ENCODE measurements at regions not wholly inside any gene's neighbourhood (a gene's known extent, or its start where the extent isn't known, plus 50 kb on each side); places are given as distances from the start of the nearest gene placed in this dataset.

GRCh38 chr5:121377461-121377860 lies 474.2 kb upstream of the FTMT start:
- H3K36me3 ChIP-seq (ENCODE audit: insufficient read depth, low read length) = no peaks in the 10 kb centered on the region
- TF ChIP-seq, protein P1, sequence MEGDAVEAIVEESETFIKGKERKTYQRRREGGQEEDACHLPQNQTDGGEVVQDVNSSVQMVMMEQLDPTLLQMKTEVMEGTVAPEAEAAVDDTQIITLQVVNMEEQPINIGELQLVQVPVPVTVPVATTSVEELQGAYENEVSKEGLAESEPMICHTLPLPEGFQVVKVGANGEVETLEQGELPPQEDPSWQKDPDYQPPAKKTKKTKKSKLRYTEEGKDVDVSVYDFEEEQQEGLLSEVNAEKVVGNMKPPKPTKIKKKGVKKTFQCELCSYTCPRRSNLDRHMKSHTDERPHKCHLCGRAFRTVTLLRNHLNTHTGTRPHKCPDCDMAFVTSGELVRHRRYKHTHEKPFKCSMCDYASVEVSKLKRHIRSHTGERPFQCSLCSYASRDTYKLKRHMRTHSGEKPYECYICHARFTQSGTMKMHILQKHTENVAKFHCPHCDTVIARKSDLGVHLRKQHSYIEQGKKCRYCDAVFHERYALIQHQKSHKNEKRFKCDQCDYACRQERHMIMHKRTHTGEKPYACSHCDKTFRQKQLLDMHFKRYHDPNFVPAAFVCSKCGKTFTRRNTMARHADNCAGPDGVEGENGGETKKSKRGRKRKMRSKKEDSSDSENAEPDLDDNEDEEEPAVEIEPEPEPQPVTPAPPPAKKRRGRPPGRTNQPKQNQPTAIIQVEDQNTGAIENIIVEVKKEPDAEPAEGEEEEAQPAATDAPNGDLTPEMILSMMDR (IDR thresholded peaks at IDR 0.05; ENCODE audit: extremely low read depth, low read depth, low read length) = no peak
- H3K27me3 ChIP-seq (ENCODE audit: insufficient read depth, low read length) = no peaks in the 10 kb centered on the region
- no peak for DNase-seq (ENCODE audit: insufficient read length, low spot score, missing footprints)
- H2AFZ ChIP-seq (ENCODE audit: low read length) = no peak overlapping the region
- no peak overlapping the region for H3K4me2 ChIP-seq (ENCODE audit: insufficient read depth, low read length)
- H4K20me1 ChIP-seq (ENCODE audit: insufficient read depth, low read length) = no peaks in the 10 kb centered on the region
- no peaks in the 10 kb centered on the region for H3K79me2 ChIP-seq (ENCODE audit: insufficient read depth, low read length)
- no peaks in the 10 kb centered on the region for H3K9me3 ChIP-seq (ENCODE audit: low read depth, low read length)
- no peak overlapping the region for H3K27ac ChIP-seq (ENCODE audit: low read depth, low read length)
- no peaks in the 10 kb centered on the region for H3K4me1 ChIP-seq (ENCODE audit: insufficient read depth, low read length)
- H3K4me3 ChIP-seq (ENCODE audit: insufficient read depth, low read length) = no peak overlapping the region

- Histone ChIP-seq H4K20me1 (ENCODE audit: insufficient read depth, low read length) (no peaks in the 10 kb centered on the region), H3K27me3 (ENCODE audit: insufficient read depth, low read length) (no peaks in the 10 kb centered on the region), H2AFZ (ENCODE audit: low read length) (no peak overlapping the region), H3K27ac (ENCODE audit: low read depth, low read length) (no peak overlapping the region), H3K4me2 (ENCODE audit: insufficient read depth, low read length) (no peak overlapping the region), H3K4me3 (ENCODE audit: insufficient read depth, low read length) (no peak overlapping the region), H3K9me3 (ENCODE audit: low read depth, low read length) (no peaks in the 10 kb centered on the region), H3K36me3 (ENCODE audit: insufficient read depth, low read length) (no peaks in the 10 kb centered on the region), H3K4me1 (ENCODE audit: insufficient read depth, low read length) (no peaks in the 10 kb centered on the region), H3K79me2 (ENCODE audit: insufficient read depth, low read length) (no peaks in the 10 kb centered on the region)
- TF ChIP-seq, protein P1 (IDR thresholded peaks at IDR 0.05; ENCODE audit: extremely low read depth, low read depth, low read length) = no peak
- DNase-seq (ENCODE audit: insufficient read length, low spot score, missing footprints) = no peak
Observed at GRCh38 chr5:121378046-121378445, 473.6 kb upstream of the FTMT start.

- Histone ChIP-seq H2AFZ (ENCODE audit: low read length) (no peak overlapping the region), H3K9me3 (ENCODE audit: low read depth, low read length) (no peaks in the 10 kb centered on the region), H3K4me2 (ENCODE audit: insufficient read depth, low read length) (no peak overlapping the region), H3K79me2 (ENCODE audit: insufficient read depth, low read length) (no peaks in the 10 kb centered on the region), H3K4me3 (ENCODE audit: insufficient read depth, low read length) (no peak overlapping the region), H3K36me3 (ENCODE audit: insufficient read depth, low read length) (no peaks in the 10 kb centered on the region), H3K27me3 (ENCODE audit: insufficient read depth, low read length) (no peaks in the 10 kb centered on the region), H4K20me1 (ENCODE audit: insufficient read depth, low read length) (no peaks in the 10 kb centered on the region), H3K27ac (ENCODE audit: low read depth, low read length) (no peak overlapping the region), H3K4me1 (ENCODE audit: insufficient read depth, low read length) (no peaks in the 10 kb centered on the region)
- DNase-seq (ENCODE audit: insufficient read length, low spot score, missing footprints) = no peak
- TF ChIP-seq, protein P1 (IDR thresholded peaks at IDR 0.05; ENCODE audit: extremely low read depth, low read depth, low read length) = no peak
Observed at GRCh38 chr5:121378559-121379359, 472.9 kb upstream of the FTMT start.

GRCh38 chr5:121380066-121380465 lies 471.6 kb upstream of the FTMT start:
- Histone ChIP-seq H4K20me1 (ENCODE audit: insufficient read depth, low read length) (no peaks in the 10 kb centered on the region), H3K79me2 (ENCODE audit: insufficient read depth, low read length) (no peaks in the 10 kb centered on the region), H2AFZ (ENCODE audit: low read length) (no peak overlapping the region), H3K9me3 (ENCODE audit: low read depth, low read length) (no peaks in the 10 kb centered on the region), H3K4me1 (ENCODE audit: insufficient read depth, low read length) (no peaks in the 10 kb centered on the region), H3K4me3 (ENCODE audit: insufficient read depth, low read length) (no peak overlapping the region), H3K27me3 (ENCODE audit: insufficient read depth, low read length) (no peaks in the 10 kb centered on the region), H3K36me3 (ENCODE audit: insufficient read depth, low read length) (no peaks in the 10 kb centered on the region), H3K4me2 (ENCODE audit: insufficient read depth, low read length) (no peak overlapping the region), H3K27ac (ENCODE audit: low read depth, low read length) (no peak overlapping the region)
- no peak for DNase-seq (ENCODE audit: insufficient read length, low spot score, missing footprints)
- TF ChIP-seq, protein P1 (IDR thresholded peaks at IDR 0.05; ENCODE audit: extremely low read depth, low read depth, low read length) = no peak

All from osteoblast (primary cell).